OCI-LY7 (cell line): ENCODE measurements at regions not wholly inside any gene's neighbourhood (a gene's known extent, or its start where the extent isn't known, plus 50 kb on each side); places are given as distances from the start of the nearest gene placed in this dataset.

ENCODE experiments used
- BruUV-seq: library from RNA; stranded (reverse); fragments of 400-500 nt; replicated peaks from 2 replicates; lab custom pipeline; 2021; lab: Mats Ljungman, UMichigan
- CTCF ChIA-PET: fragments of 300-600 bp; sonication (Branson Sonifier 250); formaldehyde crosslinking; loops from one replicate; lab custom pipeline; 2022; ENCODE audit warnings: antibody characterized with exemption; ENCODE audit not compliant: unreplicated experiment; lab: Charles Lee
- POLR2A ChIA-PET: fragments of 300-600 bp; sonication (Branson Sonifier 250); formaldehyde crosslinking; loops from one replicate; lab custom pipeline; 2022; ENCODE audit warnings: antibody characterized with exemption; lab: Charles Lee
- DNase-seq: peaks from one replicate; pipeline ENCODE4 v3.0.0-alpha.2; 2015; ENCODE audit warnings: low spot score
- H2AFZ ChIP-seq: fragments of 200-600 bp; sonication (generic), shearing (Covaris generic); 2 replicates; pipeline ENCODE4 v1.6.1; 2014; ENCODE audit warnings: mild to moderate bottlenecking, antibody characterized with exemption, low read length, moderate library complexity
- H3K27ac ChIP-seq: fragments of 200-600 bp; sonication (generic); 2 replicates; pipeline ENCODE4 v1.5.1; 2014; ENCODE audit warnings: mixed run types, low read depth, mild to moderate bottlenecking, moderate library complexity, low read length, inconsistent platforms; ENCODE audit not compliant: poor library complexity, severe bottlenecking
- H3K36me3 ChIP-seq: fragments of 200-600 bp; sonication (generic); 2 replicates; pipeline ENCODE4 v1.6.1; 2014; ENCODE audit warnings: mild to moderate bottlenecking, antibody characterized with exemption, low read length, moderate library complexity, mixed read lengths; ENCODE audit not compliant: insufficient read depth
- H3K4me1 ChIP-seq: fragments of 200-600 bp; sonication (generic); 2 replicates; pipeline ENCODE4 v1.5.1; 2014; ENCODE audit warnings: mild to moderate bottlenecking, low read length; ENCODE audit not compliant: insufficient read depth, poor library complexity, severe bottlenecking
- H3K4me2 ChIP-seq: fragments of 200-600 bp; sonication (generic); 2 replicates; pipeline ENCODE4 v1.6.1; 2014; ENCODE audit warnings: mild to moderate bottlenecking, low read length
- H3K4me3 ChIP-seq: fragments of 200-600 bp; sonication (generic); 2 replicates; pipeline ENCODE4 v1.5.1; 2014; ENCODE audit warnings: mild to moderate bottlenecking, low read depth, low read length; ENCODE audit not compliant: poor library complexity, severe bottlenecking
- H3K79me2 ChIP-seq: fragments of 200-600 bp; sonication (generic); 2 replicates; pipeline ENCODE4 v1.6.1; 2016; ENCODE audit warnings: low read depth, mild to moderate bottlenecking, low read length, moderate library complexity, mixed read lengths; ENCODE audit not compliant: insufficient read depth
- H3K9me2 ChIP-seq: fragments of 200-600 bp; sonication (generic); 2 replicates; pipeline ENCODE4 v1.6.1; 2016; ENCODE audit warnings: mild to moderate bottlenecking, low read length, mixed read lengths; ENCODE audit not compliant: insufficient read depth
- H3K9me3 ChIP-seq: fragments of 200-600 bp; sonication (generic); 2 replicates; pipeline ENCODE4 v1.6.1; 2014; ENCODE audit warnings: mild to moderate bottlenecking, mixed run types, low read length, mixed read lengths
- H4K20me1 ChIP-seq: fragments of 200-600 bp; sonication (generic); 2 replicates; pipeline ENCODE4 v1.6.1; 2014; ENCODE audit warnings: mild to moderate bottlenecking, antibody characterized with exemption, low read length, moderate library complexity, mixed read lengths; ENCODE audit not compliant: insufficient read depth
- EZH2phosphoT487 ChIP-seq: fragments of 200-600 bp; sonication (generic); IDR thresholded peaks from 2 replicates; pipeline ENCODE4 v1.6.1; 2018; ENCODE audit warnings: low read depth, borderline replicate concordance, mild to moderate bottlenecking, mixed run types, antibody characterized with exemption, low read length, moderate library complexity, mixed read lengths
- intact Hi-C: fragments of 100-400 bp; cut with micrococcal nuclease; formaldehyde crosslinking; loops from one replicate; pipeline ENCODE4 v1.10.0; 2022; ENCODE audit not compliant: unreplicated experiment
- TF ChIP-seq, protein P1 (sequence below): fragments of 200-600 bp; sonication (generic); conservative IDR thresholded peaks from 2 replicates; pipeline ENCODE4 v1.5.1; 2014; ENCODE audit warnings: mild to moderate bottlenecking, antibody characterized with exemption, low read length, moderate library complexity, mixed read lengths

DNA sequence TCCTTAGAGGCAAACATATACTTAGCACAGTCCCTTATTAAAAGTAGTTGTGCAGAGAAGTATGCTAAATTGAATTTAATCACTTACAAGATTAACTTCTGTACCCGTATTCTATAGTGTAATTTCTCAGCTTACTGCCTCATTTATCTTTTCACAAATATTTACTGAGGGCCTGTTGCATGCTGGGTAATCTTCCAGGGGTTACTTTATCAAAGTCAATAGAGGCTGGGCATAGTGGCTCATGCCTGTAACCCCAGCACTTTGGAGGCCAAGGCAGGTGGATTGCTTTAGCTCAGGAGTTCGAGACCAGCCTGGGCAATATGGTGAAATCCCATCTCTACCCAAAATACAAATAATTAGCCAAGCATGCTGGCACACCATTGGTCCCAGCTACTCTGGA is 111.7 kb upstream of the RAB27B start:
- intact Hi-C loops = no loop called here
- H3K4me2 ChIP-seq = no peak overlapping the region
- no TSS peak for BruUV-seq
- no peaks in the 10 kb centered on the region for H3K36me3 ChIP-seq
- H3K9me2 ChIP-seq = no peaks in the 10 kb centered on the region
- H3K4me3 ChIP-seq = no peak overlapping the region
- no peaks in the 10 kb centered on the region for H3K79me2 ChIP-seq
- DNase-seq = no peak
- H2AFZ ChIP-seq = no peak overlapping the region
- peaks cover 3% of the 10 kb centered on the region for H3K4me1 ChIP-seq
- H4K20me1 ChIP-seq = no peaks in the 10 kb centered on the region
- H3K9me3 ChIP-seq = no peaks in the 10 kb centered on the region
- H3K27ac ChIP-seq = no peak overlapping the region
- TF ChIP-seq, protein P1, sequence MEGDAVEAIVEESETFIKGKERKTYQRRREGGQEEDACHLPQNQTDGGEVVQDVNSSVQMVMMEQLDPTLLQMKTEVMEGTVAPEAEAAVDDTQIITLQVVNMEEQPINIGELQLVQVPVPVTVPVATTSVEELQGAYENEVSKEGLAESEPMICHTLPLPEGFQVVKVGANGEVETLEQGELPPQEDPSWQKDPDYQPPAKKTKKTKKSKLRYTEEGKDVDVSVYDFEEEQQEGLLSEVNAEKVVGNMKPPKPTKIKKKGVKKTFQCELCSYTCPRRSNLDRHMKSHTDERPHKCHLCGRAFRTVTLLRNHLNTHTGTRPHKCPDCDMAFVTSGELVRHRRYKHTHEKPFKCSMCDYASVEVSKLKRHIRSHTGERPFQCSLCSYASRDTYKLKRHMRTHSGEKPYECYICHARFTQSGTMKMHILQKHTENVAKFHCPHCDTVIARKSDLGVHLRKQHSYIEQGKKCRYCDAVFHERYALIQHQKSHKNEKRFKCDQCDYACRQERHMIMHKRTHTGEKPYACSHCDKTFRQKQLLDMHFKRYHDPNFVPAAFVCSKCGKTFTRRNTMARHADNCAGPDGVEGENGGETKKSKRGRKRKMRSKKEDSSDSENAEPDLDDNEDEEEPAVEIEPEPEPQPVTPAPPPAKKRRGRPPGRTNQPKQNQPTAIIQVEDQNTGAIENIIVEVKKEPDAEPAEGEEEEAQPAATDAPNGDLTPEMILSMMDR = no peak
- TF ChIP-seq EZH2phosphoT487 = no peak
- POLR2A ChIA-PET = no interaction called here
- CTCF ChIA-PET = no interaction called here

DNA sequence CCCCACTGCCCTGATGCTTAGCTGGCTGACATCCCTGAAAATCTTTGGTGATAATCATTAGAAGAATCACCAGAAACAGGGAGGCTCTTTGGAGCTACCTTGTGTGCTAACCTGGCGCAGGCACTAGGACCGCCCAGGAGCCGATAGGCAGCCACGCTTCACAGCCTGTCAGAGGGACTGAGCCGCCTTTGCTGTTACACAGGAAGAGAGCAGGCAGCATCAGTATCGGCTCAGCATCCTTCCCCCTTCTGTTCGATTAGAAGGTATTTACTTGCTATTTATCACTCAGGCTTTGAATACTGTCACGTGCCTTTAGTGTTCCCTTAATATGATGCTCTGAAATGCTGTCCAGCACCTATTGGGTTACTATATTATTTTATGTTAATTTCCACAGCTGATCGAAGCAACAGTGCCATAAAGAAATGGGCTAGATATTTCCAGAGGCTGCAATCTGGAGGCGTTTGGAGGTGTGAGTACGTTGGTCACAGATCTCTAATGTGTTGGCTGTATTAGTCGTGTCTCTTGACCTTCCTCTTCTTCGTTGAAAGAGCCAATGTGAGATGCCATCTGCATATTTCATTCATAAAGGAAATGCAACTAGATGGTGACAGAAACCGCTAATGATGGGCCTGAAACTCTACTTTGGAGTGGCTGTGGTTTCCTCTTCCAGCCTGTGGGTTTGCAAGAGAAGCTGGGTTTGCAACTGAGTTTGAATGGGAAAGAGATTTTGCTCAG is 110.4 kb upstream of the RAB27B start:
- no TSS peak for BruUV-seq
- Histone ChIP-seq H3K4me3 (no peak overlapping the region), H3K4me1 (peaks cover 3% of the 10 kb centered on the region), H4K20me1 (no peaks in the 10 kb centered on the region), H3K79me2 (no peaks in the 10 kb centered on the region), H3K4me2 (peak overlapping the region; percentile 48), H3K9me3 (no peaks in the 10 kb centered on the region), H3K27ac (no peak overlapping the region), H3K9me2 (no peaks in the 10 kb centered on the region), H3K36me3 (no peaks in the 10 kb centered on the region), H2AFZ (no peak overlapping the region)
- TF ChIP-seq, protein P1 = no peak
- TF ChIP-seq EZH2phosphoT487 = no peak
- ChIA-PET CTCF (no interaction called here), POLR2A (interaction anchor here (0.7 kb wide), 1 partner anchor 1995 kb away, joined by 3 read pairs; no protein-coding TSS in a partner anchor)
- intact Hi-C loops = no loop called here
- DNase-seq = peak; percentile 24

DNA sequence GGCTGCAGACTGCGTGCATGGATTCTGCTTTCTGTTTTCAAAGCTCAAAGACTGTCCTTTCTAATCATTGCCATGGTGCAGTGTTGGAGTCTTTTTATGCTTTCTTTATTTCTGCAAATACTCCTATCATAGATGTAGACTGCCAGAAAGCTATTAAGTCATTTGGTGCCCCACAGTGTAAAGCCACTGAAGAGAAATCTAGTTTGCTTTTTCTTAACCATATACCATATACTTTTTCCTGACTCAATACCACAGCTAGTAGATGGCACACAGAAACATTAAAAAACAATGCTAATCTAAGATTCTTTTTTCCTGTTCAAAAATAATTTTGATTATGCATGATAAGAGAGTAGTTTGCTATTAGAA is 109.9 kb upstream of the RAB27B start:
- POLR2A ChIA-PET = no interaction called here

More for the DNA sequence above, 109.9 kb upstream of the RAB27B start:
- intact Hi-C loops = no loop called here
- Histone ChIP-seq H2AFZ (no peak overlapping the region), H3K9me2 (no peaks in the 10 kb centered on the region), H4K20me1 (no peaks in the 10 kb centered on the region), H3K4me3 (no peak overlapping the region), H3K4me1 (peaks cover 3% of the 10 kb centered on the region), H3K4me2 (peak overlapping the region; percentile 48), H3K36me3 (no peaks in the 10 kb centered on the region), H3K9me3 (no peaks in the 10 kb centered on the region), H3K79me2 (no peaks in the 10 kb centered on the region), H3K27ac (no peak overlapping the region)
- BruUV-seq = no TSS peak
- DNase-seq = no peak
- CTCF ChIA-PET = no interaction called here
- TF ChIP-seq EZH2phosphoT487 = no peak
- TF ChIP-seq, protein P1 = no peak
